ENCODE measurements at regions not wholly inside any gene's neighbourhood (a gene's known extent, or its start where the extent isn't known, plus 50 kb on each side); places are given as distances from the start of the nearest gene placed in this dataset.

- no peak for TF ChIP-seq POLR2AphosphoS5 (IDR thresholded peaks at IDR 0.05; ENCODE audit: low read depth)
- TF ChIP-seq CTCF (conservative IDR thresholded peaks at IDR 0.05; ENCODE audit: low read depth in 2 of 2) = no peak
- no peak for TF ChIP-seq STAT1 (IDR thresholded peaks at IDR 0.05; ENCODE audit: unreplicated experiment)
- TF ChIP-seq ETS1 (IDR thresholded peaks at IDR 0.05) = no peak
- TF ChIP-seq EZH2 (IDR thresholded peaks at IDR 0.05; ENCODE audit: low read depth, unreplicated experiment) = no peak
These were observed 358.9 kb downstream of the GPAT3 start for GRCh38 chr4:83894831-83895230.

Measured in GM23338 (cell line).